ENCODE measurements at regions not wholly inside any gene's neighbourhood (a gene's known extent, or its start where the extent isn't known, plus 50 kb on each side); places are given as distances from the start of the nearest gene placed in this dataset.

GRCh38 chrY:8553614-8554013 is 783.6 kb upstream of the TSPY4 start:
- no peak for TF ChIP-seq POLR2A (IDR thresholded peaks at IDR 0.05)
- TF ChIP-seq POLR2AphosphoS5 (IDR thresholded peaks at IDR 0.05), result no peak

All from breast epithelium (tissue), 3 donors.